ENCODE measurements at regions not wholly inside any gene's neighbourhood (a gene's known extent, or its start where the extent isn't known, plus 50 kb on each side); places are given as distances from the start of the nearest gene placed in this dataset.

DNA sequence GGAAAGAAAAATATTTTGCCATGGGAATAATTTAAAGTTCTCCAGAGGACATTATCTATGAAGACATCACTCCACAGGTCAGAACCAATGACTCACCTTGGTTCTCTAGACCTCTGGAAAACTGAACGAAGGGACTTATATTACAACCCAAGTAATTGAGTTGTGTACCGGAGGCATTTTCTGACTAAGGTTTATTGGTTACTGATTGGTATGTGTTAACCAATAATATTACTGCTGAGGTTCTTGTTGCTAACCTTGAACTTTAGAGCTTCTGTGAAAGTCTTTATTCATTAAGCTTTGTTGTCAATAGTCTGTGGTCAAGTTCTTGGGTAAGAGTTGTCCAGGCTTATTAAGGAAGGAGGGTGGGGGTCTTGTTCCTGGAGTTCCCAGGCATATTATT is 78.1 kb upstream of the MTPN start:
- TF ChIP-seq POLR2A (IDR thresholded peaks at IDR 0.05): no peak
- TF ChIP-seq, protein P1, sequence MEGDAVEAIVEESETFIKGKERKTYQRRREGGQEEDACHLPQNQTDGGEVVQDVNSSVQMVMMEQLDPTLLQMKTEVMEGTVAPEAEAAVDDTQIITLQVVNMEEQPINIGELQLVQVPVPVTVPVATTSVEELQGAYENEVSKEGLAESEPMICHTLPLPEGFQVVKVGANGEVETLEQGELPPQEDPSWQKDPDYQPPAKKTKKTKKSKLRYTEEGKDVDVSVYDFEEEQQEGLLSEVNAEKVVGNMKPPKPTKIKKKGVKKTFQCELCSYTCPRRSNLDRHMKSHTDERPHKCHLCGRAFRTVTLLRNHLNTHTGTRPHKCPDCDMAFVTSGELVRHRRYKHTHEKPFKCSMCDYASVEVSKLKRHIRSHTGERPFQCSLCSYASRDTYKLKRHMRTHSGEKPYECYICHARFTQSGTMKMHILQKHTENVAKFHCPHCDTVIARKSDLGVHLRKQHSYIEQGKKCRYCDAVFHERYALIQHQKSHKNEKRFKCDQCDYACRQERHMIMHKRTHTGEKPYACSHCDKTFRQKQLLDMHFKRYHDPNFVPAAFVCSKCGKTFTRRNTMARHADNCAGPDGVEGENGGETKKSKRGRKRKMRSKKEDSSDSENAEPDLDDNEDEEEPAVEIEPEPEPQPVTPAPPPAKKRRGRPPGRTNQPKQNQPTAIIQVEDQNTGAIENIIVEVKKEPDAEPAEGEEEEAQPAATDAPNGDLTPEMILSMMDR (IDR thresholded peaks at IDR 0.05 in 4 of 5, conservative IDR thresholded peaks at IDR 0.05 in 1 of 5): no peak

Data from gastrocnemius medialis (tissue), 4 donors.